Liver (tissue), 8 donors: ENCODE measurements at regions not wholly inside any gene's neighbourhood (a gene's known extent, or its start where the extent isn't known, plus 50 kb on each side); places are given as distances from the start of the nearest gene placed in this dataset.

Experiments
- DNase-seq: peaks from one replicate; pipeline ENCODE4 v3.0.0-alpha.2; 2017; ENCODE audit warnings: low spot score
- H3K27ac ChIP-seq, 2 donors: one replicate each; pipeline ENCODE4 v1.7.0; 2013; ENCODE audit warnings: inconsistent platforms in 2 of 2, low read length in 2 of 2, control low read depth in 1 of 2, low read depth in 1 of 2, mild to moderate bottlenecking in 1 of 2
- H3K27me3 ChIP-seq, 4 donors: one replicate each; pipeline versions ENCODE4 v1.6.1 to v1.7.0; 2013; ENCODE audit warnings: low read length in 3 of 4, inconsistent platforms in 1 of 4, mild to moderate bottlenecking in 1 of 4, moderate library complexity in 1 of 4; ENCODE audit not compliant: control insufficient read depth in 4 of 4, insufficient read depth in 4 of 4
- H3K36me3 ChIP-seq, 4 donors: one replicate each; pipeline versions ENCODE4 v1.6.1 to v1.7.0; 2013; ENCODE audit warnings: low read length in 3 of 4, mild to moderate bottlenecking in 3 of 4, low read depth in 1 of 4, moderate library complexity in 1 of 4; ENCODE audit not compliant: control insufficient read depth in 4 of 4, insufficient read depth in 3 of 4
- H3K4me1 ChIP-seq, 4 donors: one replicate each; pipeline versions ENCODE4 v1.6.1 to v1.7.0; 2013; ENCODE audit warnings: low read length in 3 of 4, mild to moderate bottlenecking in 3 of 4, moderate library complexity in 1 of 4; ENCODE audit not compliant: control insufficient read depth in 4 of 4, insufficient read depth in 4 of 4
- H3K4me3 ChIP-seq, 3 donors: one replicate each; pipeline versions ENCODE4 v1.6.1 to v1.7.0; 2013; ENCODE audit warnings: low read length in 3 of 3, control low read depth in 1 of 3, low read depth in 1 of 3, mild to moderate bottlenecking in 1 of 3
- H3K9ac ChIP-seq, 2 donors: one replicate each; pipeline ENCODE4 v1.7.0; 2013; ENCODE audit warnings: low read length in 2 of 2, mild to moderate bottlenecking in 2 of 2, moderate library complexity in 2 of 2, control low read depth in 1 of 2, low read depth in 1 of 2
- H3K9me3 ChIP-seq, 4 donors: one replicate each; pipeline versions ENCODE4 v1.6.1 to v1.7.0; 2013; ENCODE audit warnings: low read length in 3 of 4; ENCODE audit not compliant: control insufficient read depth in 4 of 4
- EGR1 ChIP-seq, 2 donors: IDR thresholded peaks; 2 replicates each; pipeline ENCODE4 v1.6.1; 2016 to 2018; ENCODE audit warnings: antibody characterized with exemption in 2 of 2, low read depth in 2 of 2
- FOXA1 ChIP-seq: IDR thresholded peaks from 2 replicates; pipeline ENCODE4 v1.6.1; 2016; ENCODE audit warnings: antibody characterized with exemption
- FOXA2 ChIP-seq: IDR thresholded peaks from 2 replicates; pipeline ENCODE4 v1.6.1; 2016; ENCODE audit warnings: antibody characterized with exemption
- GABPA ChIP-seq, 2 donors: IDR thresholded peaks in 1 of 2; conservative IDR thresholded peaks in 1 of 2; 2 replicates each; pipeline ENCODE4 v1.6.1; 2016; ENCODE audit warnings: antibody characterized with exemption in 2 of 2, mild to moderate bottlenecking in 1 of 2, moderate library complexity in 1 of 2
- HNF4A ChIP-seq, 2 donors: conservative IDR thresholded peaks; 2 replicates each; pipeline ENCODE4 v1.6.1; 2016; ENCODE audit warnings: antibody characterized with exemption in 2 of 2, mild to moderate bottlenecking in 2 of 2
- HNF4G ChIP-seq: IDR thresholded peaks from 2 replicates; pipeline ENCODE4 v1.6.1; 2016; ENCODE audit warnings: antibody characterized with exemption
- JUND ChIP-seq, 2 donors: IDR thresholded peaks; 2 replicates each; pipeline ENCODE4 v1.6.1; 2016; ENCODE audit warnings: antibody characterized with exemption in 2 of 2
- NR2F2 ChIP-seq: IDR thresholded peaks from 2 replicates; pipeline ENCODE4 v1.6.1; 2016; ENCODE audit warnings: antibody characterized with exemption
- RAD21 ChIP-seq, 2 donors: IDR thresholded peaks; 2 replicates each; pipeline ENCODE4 v1.6.1; 2016; ENCODE audit warnings: antibody characterized with exemption in 2 of 2, mild to moderate bottlenecking in 2 of 2
- RXRA ChIP-seq, 2 donors: IDR thresholded peaks; 2 replicates each; pipeline ENCODE4 v1.6.1; 2017 to 2018; ENCODE audit warnings: antibody characterized with exemption in 2 of 2, mild to moderate bottlenecking in 1 of 2
- TAF1 ChIP-seq: conservative IDR thresholded peaks from 2 replicates; pipeline ENCODE4 v1.6.1; 2016; ENCODE audit warnings: antibody characterized with exemption, mild to moderate bottlenecking
- YY1 ChIP-seq: IDR thresholded peaks from 2 replicates; pipeline ENCODE4 v1.6.1; 2016; ENCODE audit warnings: antibody characterized with exemption, mild to moderate bottlenecking
- WGBS: extraction: QIAGEN DNeasy Blood & Tissue Kit; methylation state at CpG from one replicate; pipeline ENCODE4 v1.1.7; 2013; 5-methylcytosine and 5-hydroxymethylcytosine counted together
- TF ChIP-seq, protein P1 (sequence below): fragments of 150-350 bp; IDR thresholded peaks from 2 replicates; pipeline ENCODE4 v1.5.1; 2017; ENCODE audit warnings: improper control_type of control experiment, low read depth, low read length; ENCODE audit not compliant: missing input control
- TF ChIP-seq, protein P2 (sequence below): IDR thresholded peaks from 2 replicates; pipeline ENCODE4 v1.6.1; 2016; ENCODE audit warnings: antibody characterized with exemption
- TF ChIP-seq, protein P3 (sequence below): IDR thresholded peaks from 2 replicates; pipeline ENCODE4 v1.6.1; 2016; ENCODE audit warnings: antibody characterized with exemption
- TF ChIP-seq, protein P4 (sequence below): IDR thresholded peaks from 2 replicates; pipeline ENCODE4 v1.6.1; 2016; ENCODE audit warnings: antibody characterized with exemption, mild to moderate bottlenecking
- TF ChIP-seq, protein P5 (sequence below): IDR thresholded peaks from 2 replicates; pipeline ENCODE4 v1.6.1; 2016; ENCODE audit warnings: antibody characterized with exemption
- donor health status: healthy.
- donor health status: healthy.
- donor health status: healthy.
- donor health status: healthy.
- donor health status: healthy.

DNA sequence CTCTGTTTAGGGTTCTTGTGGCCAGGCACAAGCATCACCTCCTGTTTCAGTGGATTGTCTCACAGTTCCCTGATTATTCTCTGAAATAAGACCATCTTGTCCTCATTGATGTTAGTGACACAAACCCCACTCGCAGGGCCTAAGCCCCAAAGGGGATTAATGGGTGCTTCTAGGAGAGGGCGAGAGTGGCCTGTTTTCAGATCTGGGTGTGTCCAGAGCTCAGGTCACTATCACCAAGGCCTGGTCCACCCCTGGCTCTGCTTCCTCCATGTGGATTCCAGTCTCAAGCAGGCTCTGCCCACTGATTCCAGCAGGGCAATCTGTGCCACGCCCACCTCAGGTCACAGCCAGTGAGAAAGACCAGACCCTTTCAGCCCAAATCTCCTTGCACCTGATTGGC is 361.9 kb downstream of the ADGRD1 start:
- peaks cover 0 to 2% (median 0%) of the 10 kb centered on the region in 4 donors for H3K27me3 ChIP-seq
- no peak overlapping the region for H3K9ac ChIP-seq
- H3K4me3 ChIP-seq, result no peak overlapping the region
- 81% methylated on average over 3 of the region's 3 CpGs for WGBS
- H3K4me1 ChIP-seq, result no peaks in the 10 kb centered on the region
- no peaks in the 10 kb centered on the region for H3K9me3 ChIP-seq
- no peak for DNase-seq
- TF ChIP-seq, protein P1, sequence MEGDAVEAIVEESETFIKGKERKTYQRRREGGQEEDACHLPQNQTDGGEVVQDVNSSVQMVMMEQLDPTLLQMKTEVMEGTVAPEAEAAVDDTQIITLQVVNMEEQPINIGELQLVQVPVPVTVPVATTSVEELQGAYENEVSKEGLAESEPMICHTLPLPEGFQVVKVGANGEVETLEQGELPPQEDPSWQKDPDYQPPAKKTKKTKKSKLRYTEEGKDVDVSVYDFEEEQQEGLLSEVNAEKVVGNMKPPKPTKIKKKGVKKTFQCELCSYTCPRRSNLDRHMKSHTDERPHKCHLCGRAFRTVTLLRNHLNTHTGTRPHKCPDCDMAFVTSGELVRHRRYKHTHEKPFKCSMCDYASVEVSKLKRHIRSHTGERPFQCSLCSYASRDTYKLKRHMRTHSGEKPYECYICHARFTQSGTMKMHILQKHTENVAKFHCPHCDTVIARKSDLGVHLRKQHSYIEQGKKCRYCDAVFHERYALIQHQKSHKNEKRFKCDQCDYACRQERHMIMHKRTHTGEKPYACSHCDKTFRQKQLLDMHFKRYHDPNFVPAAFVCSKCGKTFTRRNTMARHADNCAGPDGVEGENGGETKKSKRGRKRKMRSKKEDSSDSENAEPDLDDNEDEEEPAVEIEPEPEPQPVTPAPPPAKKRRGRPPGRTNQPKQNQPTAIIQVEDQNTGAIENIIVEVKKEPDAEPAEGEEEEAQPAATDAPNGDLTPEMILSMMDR, result no peak
- no peak for TF ChIP-seq YY1
- TF ChIP-seq GABPA (IDR thresholded peaks at IDR 0.05 in 1 of 2, conservative IDR thresholded peaks at IDR 0.05 in 1 of 2), result no peak
- TF ChIP-seq JUND (IDR thresholded peaks at IDR 0.05), result no peak
- TF ChIP-seq, protein P2, sequence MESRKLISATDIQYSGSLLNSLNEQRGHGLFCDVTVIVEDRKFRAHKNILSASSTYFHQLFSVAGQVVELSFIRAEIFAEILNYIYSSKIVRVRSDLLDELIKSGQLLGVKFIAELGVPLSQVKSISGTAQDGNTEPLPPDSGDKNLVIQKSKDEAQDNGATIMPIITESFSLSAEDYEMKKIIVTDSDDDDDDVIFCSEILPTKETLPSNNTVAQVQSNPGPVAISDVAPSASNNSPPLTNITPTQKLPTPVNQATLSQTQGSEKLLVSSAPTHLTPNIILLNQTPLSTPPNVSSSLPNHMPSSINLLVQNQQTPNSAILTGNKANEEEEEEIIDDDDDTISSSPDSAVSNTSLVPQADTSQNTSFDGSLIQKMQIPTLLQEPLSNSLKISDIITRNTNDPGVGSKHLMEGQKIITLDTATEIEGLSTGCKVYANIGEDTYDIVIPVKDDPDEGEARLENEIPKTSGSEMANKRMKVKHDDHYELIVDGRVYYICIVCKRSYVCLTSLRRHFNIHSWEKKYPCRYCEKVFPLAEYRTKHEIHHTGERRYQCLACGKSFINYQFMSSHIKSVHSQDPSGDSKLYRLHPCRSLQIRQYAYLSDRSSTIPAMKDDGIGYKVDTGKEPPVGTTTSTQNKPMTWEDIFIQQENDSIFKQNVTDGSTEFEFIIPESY, result no peak
- TF ChIP-seq, protein P3, sequence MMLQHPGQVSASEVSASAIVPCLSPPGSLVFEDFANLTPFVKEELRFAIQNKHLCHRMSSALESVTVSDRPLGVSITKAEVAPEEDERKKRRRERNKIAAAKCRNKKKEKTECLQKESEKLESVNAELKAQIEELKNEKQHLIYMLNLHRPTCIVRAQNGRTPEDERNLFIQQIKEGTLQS, result no peak
- no peak for TF ChIP-seq FOXA2
- TF ChIP-seq HNF4G, result no peak
- TF ChIP-seq TAF1, result no peak
- TF ChIP-seq, protein P4, sequence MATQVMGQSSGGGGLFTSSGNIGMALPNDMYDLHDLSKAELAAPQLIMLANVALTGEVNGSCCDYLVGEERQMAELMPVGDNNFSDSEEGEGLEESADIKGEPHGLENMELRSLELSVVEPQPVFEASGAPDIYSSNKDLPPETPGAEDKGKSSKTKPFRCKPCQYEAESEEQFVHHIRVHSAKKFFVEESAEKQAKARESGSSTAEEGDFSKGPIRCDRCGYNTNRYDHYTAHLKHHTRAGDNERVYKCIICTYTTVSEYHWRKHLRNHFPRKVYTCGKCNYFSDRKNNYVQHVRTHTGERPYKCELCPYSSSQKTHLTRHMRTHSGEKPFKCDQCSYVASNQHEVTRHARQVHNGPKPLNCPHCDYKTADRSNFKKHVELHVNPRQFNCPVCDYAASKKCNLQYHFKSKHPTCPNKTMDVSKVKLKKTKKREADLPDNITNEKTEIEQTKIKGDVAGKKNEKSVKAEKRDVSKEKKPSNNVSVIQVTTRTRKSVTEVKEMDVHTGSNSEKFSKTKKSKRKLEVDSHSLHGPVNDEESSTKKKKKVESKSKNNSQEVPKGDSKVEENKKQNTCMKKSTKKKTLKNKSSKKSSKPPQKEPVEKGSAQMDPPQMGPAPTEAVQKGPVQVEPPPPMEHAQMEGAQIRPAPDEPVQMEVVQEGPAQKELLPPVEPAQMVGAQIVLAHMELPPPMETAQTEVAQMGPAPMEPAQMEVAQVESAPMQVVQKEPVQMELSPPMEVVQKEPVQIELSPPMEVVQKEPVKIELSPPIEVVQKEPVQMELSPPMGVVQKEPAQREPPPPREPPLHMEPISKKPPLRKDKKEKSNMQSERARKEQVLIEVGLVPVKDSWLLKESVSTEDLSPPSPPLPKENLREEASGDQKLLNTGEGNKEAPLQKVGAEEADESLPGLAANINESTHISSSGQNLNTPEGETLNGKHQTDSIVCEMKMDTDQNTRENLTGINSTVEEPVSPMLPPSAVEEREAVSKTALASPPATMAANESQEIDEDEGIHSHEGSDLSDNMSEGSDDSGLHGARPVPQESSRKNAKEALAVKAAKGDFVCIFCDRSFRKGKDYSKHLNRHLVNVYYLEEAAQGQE, result no peak
- no peak for TF ChIP-seq NR2F2
- no peak for TF ChIP-seq EGR1 (IDR thresholded peaks at IDR 0.05; ENCODE audit: low read depth in 2 of 2)
- TF ChIP-seq, protein P5, sequence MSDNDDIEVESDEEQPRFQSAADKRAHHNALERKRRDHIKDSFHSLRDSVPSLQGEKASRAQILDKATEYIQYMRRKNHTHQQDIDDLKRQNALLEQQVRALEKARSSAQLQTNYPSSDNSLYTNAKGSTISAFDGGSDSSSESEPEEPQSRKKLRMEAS, result no peak
- TF ChIP-seq RAD21 (IDR thresholded peaks at IDR 0.05), result no peak
- no peak for TF ChIP-seq HNF4A (conservative IDR thresholded peaks at IDR 0.05)
- no peak for TF ChIP-seq RXRA (IDR thresholded peaks at IDR 0.05)
- no peak overlapping the region for H3K27ac ChIP-seq
- no peaks in the 10 kb centered on the region for H3K36me3 ChIP-seq

DNA sequence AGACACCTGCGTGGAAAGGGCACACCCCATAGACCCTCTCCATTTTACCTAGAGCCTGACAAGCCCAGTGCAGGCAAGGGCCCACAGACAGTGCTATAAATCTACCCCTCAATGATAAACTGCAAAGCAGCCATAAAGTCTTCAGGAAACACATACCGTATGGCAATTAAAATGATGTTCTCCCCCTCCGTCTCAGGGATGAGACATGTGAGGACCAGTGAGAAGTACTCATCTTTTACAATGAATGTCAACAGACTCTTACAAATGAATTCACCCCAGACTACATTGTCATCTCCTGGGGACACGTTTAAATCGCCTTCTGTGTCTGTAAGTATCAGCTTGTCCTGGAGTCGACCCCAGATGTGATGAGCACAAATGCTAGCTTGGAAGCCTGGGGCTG is 362.7 kb downstream of the ADGRD1 start:
- H3K4me3 ChIP-seq, result no peak overlapping the region
- 71% methylated on average over 6 of the region's 6 CpGs for WGBS
- H3K27ac ChIP-seq, result no peak overlapping the region
- peaks cover 0 to 2% (median 0%) of the 10 kb centered on the region in 4 donors for H3K27me3 ChIP-seq
- H3K4me1 ChIP-seq, result no peaks in the 10 kb centered on the region
- DNase-seq, result no peak
- H3K36me3 ChIP-seq, result no peaks in the 10 kb centered on the region
- no peak overlapping the region for H3K9ac ChIP-seq
- H3K9me3 ChIP-seq, result no peaks in the 10 kb centered on the region
- TF ChIP-seq, protein P4, result no peak
- TF ChIP-seq NR2F2 (no peak), JUND (IDR thresholded peaks at IDR 0.05) (no peak), RAD21 (IDR thresholded peaks at IDR 0.05) (no peak), TAF1 (no peak), RXRA (IDR thresholded peaks at IDR 0.05) (no peak), FOXA1 (no peak), YY1 (no peak)
- TF ChIP-seq, protein P2, result no peak
